Upper lobe of right lung (tissue), 1 donor: ENCODE measurements at regions not wholly inside any gene's neighbourhood (a gene's known extent, or its start where the extent isn't known, plus 50 kb on each side); places are given as distances from the start of the nearest gene placed in this dataset.
"Not testable (repeated sequence)": the region's sequence is repeated elsewhere in the genome, so short reads cannot be mapped to it uniquely, and the experiment has no call there.

Source experiments
- ATAC-seq: fragments of 200-7000 bp; cut with Tn5 transposase; one replicate; pipeline ENCODE4 v1.9.1; 2020; ENCODE audit warnings: mild to moderate bottlenecking, moderate library complexity
- DNase-seq: peaks from one replicate; pipeline ENCODE4 v3.0.0-alpha.2; 2020
- H3K27ac ChIP-seq: fragments of 200-600 bp; one replicate; pipeline ENCODE4 v1.8.0; 2022
- H3K27me3 ChIP-seq: fragments of 200-600 bp; one replicate; pipeline ENCODE4 v1.8.0; 2022; ENCODE audit warnings: mild to moderate bottlenecking
- H3K36me3 ChIP-seq: fragments of 200-600 bp; one replicate; pipeline ENCODE4 v1.8.0; 2022
- H3K4me1 ChIP-seq: fragments of 200-600 bp; one replicate; pipeline ENCODE4 v1.8.0; 2022
- H3K4me3 ChIP-seq: fragments of 200-600 bp; one replicate; pipeline ENCODE4 v1.8.0; 2022; ENCODE audit warnings: mild to moderate bottlenecking
- H3K9me3 ChIP-seq: fragments of 200-600 bp; one replicate; pipeline ENCODE4 v1.8.0; 2022
- CTCF ChIP-seq: fragments of 200-600 bp; IDR thresholded peaks from one replicate; pipeline ENCODE4 v1.8.0; 2022; ENCODE audit warnings: antibody characterized with exemption
- intact Hi-C: fragments of 100-400 bp; cut with DNase I; formaldehyde crosslinking; loops from one replicate; pipeline ENCODE4 v1.11.0; 2022
- donor health status: DM: no; HTN: yes; CAD: no; lungs with severe emphysema.

GRCh38 chr11:92168936-92169335, 55.7 kb upstream of the FAT3 start:
- Histone ChIP-seq H3K4me3 (no peak overlapping the region), H3K36me3 (no peaks in the 10 kb centered on the region), H3K9me3 (no peaks in the 10 kb centered on the region), H3K4me1 (no peaks in the 10 kb centered on the region), H3K27me3 (no peaks in the 10 kb centered on the region), H3K27ac (no peak overlapping the region)
- DNase-seq (no peak), ATAC-seq (no peak)
- intact Hi-C loops: no loop called here
- no peak for TF ChIP-seq CTCF

- H3K4me3 ChIP-seq: no peak overlapping the region
- intact Hi-C loops: no loop called here
- H3K4me1 ChIP-seq: no peaks in the 10 kb centered on the region
- no peaks in the 10 kb centered on the region for H3K36me3 ChIP-seq
- H3K27ac ChIP-seq: no peak overlapping the region
- DNase-seq (no peak), ATAC-seq (no peak)
- H3K9me3 ChIP-seq: no peaks in the 10 kb centered on the region
- TF ChIP-seq CTCF: no peak
- no peaks in the 10 kb centered on the region for H3K27me3 ChIP-seq
Observed at GRCh38 chr11:92167571-92167970, 57.0 kb upstream of the FAT3 start.

- Histone ChIP-seq H3K4me3 (no peak overlapping the region), H3K36me3 (no peaks in the 10 kb centered on the region), H3K27me3 (no peaks in the 10 kb centered on the region), H3K27ac (no peak overlapping the region), H3K4me1 (no peaks in the 10 kb centered on the region), H3K9me3 (no peaks in the 10 kb centered on the region)
- DNase-seq (no peak), ATAC-seq (no peak)
- intact Hi-C loops: no loop called here
- TF ChIP-seq CTCF: no peak
Observed at GRCh38 chr11:92166335-92166734, 58.3 kb upstream of the FAT3 start.

GRCh38 chr11:92163879-92164278, 60.7 kb upstream of the FAT3 start:
- intact Hi-C loops: no loop called here
- H3K27ac ChIP-seq: no peak overlapping the region
- no peak overlapping the region for H3K4me3 ChIP-seq
- DNase-seq: no peak
- TF ChIP-seq CTCF: no peak
- H3K27me3 ChIP-seq: no peaks in the 10 kb centered on the region
- H3K4me1 ChIP-seq: no peaks in the 10 kb centered on the region
- no peaks in the 10 kb centered on the region for H3K36me3 ChIP-seq
- no peaks in the 10 kb centered on the region for H3K9me3 ChIP-seq
- ATAC-seq: no peak

- no peaks in the 10 kb centered on the region for H3K36me3 ChIP-seq
- H3K27ac ChIP-seq: no peak overlapping the region
- H3K4me3 ChIP-seq: no peak overlapping the region
- no peaks in the 10 kb centered on the region for H3K9me3 ChIP-seq
- ATAC-seq: no peak
- H3K4me1 ChIP-seq: no peaks in the 10 kb centered on the region
- TF ChIP-seq CTCF: no peak
- no peak for DNase-seq
- intact Hi-C loops: no loop called here
- H3K27me3 ChIP-seq: no peaks in the 10 kb centered on the region
Observed at GRCh38 chr11:92162776-92163175, 61.8 kb upstream of the FAT3 start.

- no peaks in the 10 kb centered on the region for H3K9me3 ChIP-seq
- intact Hi-C loops: no loop called here
- DNase-seq (no peak), ATAC-seq (no peak)
- no peak overlapping the region for H3K27ac ChIP-seq
- no peak overlapping the region for H3K4me3 ChIP-seq
- peaks cover 6% of the 10 kb centered on the region for H3K4me1 ChIP-seq
- no peak for TF ChIP-seq CTCF
- no peaks in the 10 kb centered on the region for H3K27me3 ChIP-seq
- H3K36me3 ChIP-seq: no peaks in the 10 kb centered on the region
Observed at GRCh38 chr11:92159931-92160330, 64.7 kb upstream of the FAT3 start.

- intact Hi-C loops, H3K27me3 ChIP-seq, H3K36me3 ChIP-seq, H3K27ac ChIP-seq, H3K9me3 ChIP-seq, H3K4me3 ChIP-seq, ATAC-seq: not testable (repeated sequence)
- peaks cover 11% of the 10 kb centered on the region for H3K4me1 ChIP-seq
- DNase-seq: peak; percentile 42
Observed at GRCh38 chr11:92157390-92157789, 67.2 kb upstream of the FAT3 start.
